ENCODE measurements at regions not wholly inside any gene's neighbourhood (a gene's known extent, or its start where the extent isn't known, plus 50 kb on each side); places are given as distances from the start of the nearest gene placed in this dataset.

- no peak for DNase-seq (ENCODE audit: low spot score)
Observed at GRCh38 chr22:27173530-27173929, 516.1 kb downstream of the MIAT start.

- no peak for DNase-seq (ENCODE audit: low spot score)
Observed at GRCh38 chr22:27175021-27175838, 517.8 kb downstream of the MIAT start.

GRCh38 chr22:27175974-27176373, 518.6 kb downstream of the MIAT start:
- no peak for DNase-seq (ENCODE audit: low spot score)

GRCh38 chr22:27179161-27179560, 521.8 kb downstream of the MIAT start:
- no peak for DNase-seq (ENCODE audit: low spot score)

GRCh38 chr22:27181537-27181936, 524.1 kb downstream of the MIAT start:
- no peak for DNase-seq (ENCODE audit: low spot score)

GRCh38 chr22:27183474-27183873, 526.1 kb downstream of the MIAT start:
- DNase-seq (ENCODE audit: low spot score): no peak

GRCh38 chr22:27185099-27185709, 527.8 kb downstream of the MIAT start:
- no peak for DNase-seq (ENCODE audit: low spot score)

GRCh38 chr22:27185760-27186302, 528.4 kb downstream of the MIAT start:
- no peak for DNase-seq (ENCODE audit: low spot score)

- no peak for DNase-seq (ENCODE audit: low spot score)
Observed at GRCh38 chr22:27186643-27187042, 529.3 kb downstream of the MIAT start.

GRCh38 chr22:27192135-27192829, 534.9 kb downstream of the MIAT start:
- no peak for DNase-seq (ENCODE audit: low spot score)

GRCh38 chr22:27193215-27193614, 535.8 kb downstream of the MIAT start:
- no peak for DNase-seq (ENCODE audit: low spot score)

GRCh38 chr22:27193636-27194035, 536.2 kb downstream of the MIAT start:
- DNase-seq (ENCODE audit: low spot score): no peak

GRCh38 chr22:27194096-27194748, 536.8 kb downstream of the MIAT start:
- DNase-seq (ENCODE audit: low spot score): no peak

GRCh38 chr22:27195094-27195493, 537.7 kb downstream of the MIAT start:
- no peak for DNase-seq (ENCODE audit: low spot score)

- DNase-seq (ENCODE audit: low spot score): no peak
Observed at GRCh38 chr22:27195494-27195893, 538.1 kb downstream of the MIAT start.

GRCh38 chr22:27196606-27197005, 539.2 kb downstream of the MIAT start:
- DNase-seq (ENCODE audit: low spot score): no peak

GRCh38 chr22:27197052-27197451, 539.7 kb downstream of the MIAT start:
- no peak for DNase-seq (ENCODE audit: low spot score)

GRCh38 chr22:27197618-27198017, 540.2 kb downstream of the MIAT start:
- DNase-seq (ENCODE audit: low spot score): no peak

GRCh38 chr22:27198518-27199035, 541.2 kb downstream of the MIAT start:
- no peak for DNase-seq (ENCODE audit: low spot score)

GRCh38 chr22:27199354-27199753, 542.0 kb downstream of the MIAT start:
- DNase-seq (ENCODE audit: low spot score): no peak

- DNase-seq (ENCODE audit: low spot score): no peak
Observed at GRCh38 chr22:27201276-27201675, 543.9 kb downstream of the MIAT start.

GRCh38 chr22:27201741-27202140, 544.4 kb downstream of the MIAT start:
- no peak for DNase-seq (ENCODE audit: low spot score)

Measured in AG20443 (cell line).